ENCODE measurements at regions not wholly inside any gene's neighbourhood (a gene's known extent, or its start where the extent isn't known, plus 50 kb on each side); places are given as distances from the start of the nearest gene placed in this dataset.

GRCh38 chr6:4496284-4496683 lies 279.9 kb upstream of the CDYL start:
- TF ChIP-seq CTCF (IDR thresholded peaks at IDR 0.05): no peak
- TF ChIP-seq POLR2A (IDR thresholded peaks at IDR 0.05): no peak
